DND-41 (cell line): ENCODE measurements at regions not wholly inside any gene's neighbourhood (a gene's known extent, or its start where the extent isn't known, plus 50 kb on each side); places are given as distances from the start of the nearest gene placed in this dataset.

Experiments used
- CTCF ChIP-seq: IDR thresholded peaks from 2 replicates; pipeline ENCODE4 v1.5.1; 2012; ENCODE audit warnings: borderline replicate concordance, low read length, moderate library complexity, mild to moderate bottlenecking; ENCODE audit not compliant: poor library complexity, severe bottlenecking; ENCODE audit errors: extremely low read depth
- EZH2 ChIP-seq: IDR thresholded peaks from 3 replicates; pipeline ENCODE4 v1.6.1; 2012; ENCODE audit warnings: borderline replicate concordance, low read depth, mild to moderate bottlenecking, moderate library complexity, low read length, inconsistent platforms; ENCODE audit not compliant: severe bottlenecking

- no peak for TF ChIP-seq EZH2
- no peak for TF ChIP-seq CTCF
Measured at GRCh38 chr16:62353355-62353754, 317.1 kb upstream of the CDH8 start.
